PC-3 (cell line): ENCODE measurements at regions not wholly inside any gene's neighbourhood (a gene's known extent, or its start where the extent isn't known, plus 50 kb on each side); places are given as distances from the start of the nearest gene placed in this dataset.

Source experiments
- ATAC-seq: fragments of 200-7000 bp; cut with Tn5 transposase; 2 replicates; pipeline ENCODE4 v1.9.1; 2020; ENCODE audit warnings: mild to moderate bottlenecking, moderate library complexity
- BruUV-seq: library from RNA; stranded (reverse); fragments of 400-500 nt; replicated peaks from 2 replicates; lab custom pipeline; 2021; lab: Mats Ljungman, UMichigan
- CTCF ChIA-PET: fragments of 300-600 bp; sonication (Branson Sonifier 250); formaldehyde crosslinking; loops from one replicate; lab custom pipeline; 2022; ENCODE audit warnings: antibody characterized with exemption; lab: Charles Lee
- POLR2A ChIA-PET: fragments of 300-600 bp; sonication (Branson Sonifier 250); formaldehyde crosslinking; loops from one replicate; lab custom pipeline; 2022; ENCODE audit warnings: antibody characterized with exemption; ENCODE audit not compliant: unreplicated experiment; lab: Charles Lee
- DNase-seq: peaks from one replicate; pipeline ENCODE4 v3.0.0-alpha.2; 2015
- H2AFZ ChIP-seq: fragments of 300-600 bp; sonication (generic); 2 replicates; pipeline ENCODE4 v1.6.0; 2016; ENCODE audit warnings: antibody characterized with exemption, low read length
- H3F3A ChIP-seq: fragments of 300-600 bp; sonication (generic); one replicate; pipeline ENCODE4 v1.6.0; 2017; ENCODE audit warnings: antibody characterized with exemption, low read length, control low read depth, mild to moderate bottlenecking; ENCODE audit not compliant: unreplicated experiment
- H3K27ac ChIP-seq: fragments of 300-600 bp; sonication (generic); 2 replicates; pipeline ENCODE4 v1.5.1; 2016; ENCODE audit warnings: mild to moderate bottlenecking, low read length
- H3K27me3 ChIP-seq: fragments of 300-600 bp; sonication (generic); 2 replicates; pipeline ENCODE4 v1.6.1; 2016; ENCODE audit warnings: low read length, mixed read lengths
- H3K36me3 ChIP-seq: fragments of 300-600 bp; sonication (generic); 2 replicates; pipeline ENCODE4 v1.6.1; 2016; ENCODE audit warnings: low read depth, mixed run types, low read length, mixed read lengths
- H3K4me1 ChIP-seq: fragments of 300-600 bp; sonication (generic); 2 replicates; pipeline ENCODE4 v1.5.1; 2016; ENCODE audit warnings: low read length; ENCODE audit not compliant: insufficient read depth
- H3K4me2 ChIP-seq: fragments of 300-600 bp; sonication (generic); 2 replicates; pipeline ENCODE4 v1.6.0; 2016; ENCODE audit warnings: low read length
- H3K4me3 ChIP-seq: fragments of 300-600 bp; sonication (generic); 2 replicates; pipeline ENCODE4 v1.5.1; 2016; ENCODE audit warnings: mild to moderate bottlenecking, low read length, mixed read lengths
- H3K79me2 ChIP-seq: fragments of 300-600 bp; sonication (generic); 2 replicates; pipeline ENCODE4 v1.6.1; 2017; ENCODE audit warnings: low read length, mixed read lengths
- H3K9ac ChIP-seq: fragments of 300-600 bp; sonication (generic); 2 replicates; pipeline ENCODE4 v1.6.0; 2016; ENCODE audit warnings: mild to moderate bottlenecking, low read length
- H3K9me2 ChIP-seq: fragments of 300-600 bp; sonication (generic); replicated peaks from 2 replicates; pipeline ENCODE4 v1.6.1; 2016; ENCODE audit warnings: mixed run types, low read length, mixed read lengths
- H3K9me3 ChIP-seq: fragments of 300-600 bp; sonication (generic); 2 replicates; pipeline ENCODE4 v1.6.1; 2016; ENCODE audit warnings: low read length, mixed read lengths
- H4K20me1 ChIP-seq: fragments of 300-600 bp; sonication (generic); 2 replicates; pipeline ENCODE4 v1.6.1; 2016; ENCODE audit warnings: low read length, mixed read lengths
- EZH2 ChIP-seq: fragments of 300-600 bp; sonication (generic); IDR thresholded peaks from one replicate; pipeline ENCODE4 v1.6.1; 2017; ENCODE audit warnings: antibody characterized with exemption, mild to moderate bottlenecking, low read length; ENCODE audit not compliant: unreplicated experiment
- EZH2phosphoT487 ChIP-seq: fragments of 300-600 bp; sonication (generic); IDR thresholded peaks from 2 replicates; pipeline ENCODE4 v1.6.1; 2018; ENCODE audit warnings: mild to moderate bottlenecking, antibody characterized with exemption, low read length, borderline replicate concordance
- intact Hi-C: fragments of 100-400 bp; cut with micrococcal nuclease; formaldehyde crosslinking; loops from 2 replicates; pipeline ENCODE4 v1.9.0; 2023
- TF ChIP-seq, protein P1 (sequence below): fragments of 300-600 bp; sonication (generic); conservative IDR thresholded peaks from 2 replicates; pipeline ENCODE4 v1.5.1; 2017; ENCODE audit warnings: antibody characterized with exemption, low read depth, mild to moderate bottlenecking, low read length

GRCh38 chr7:33850768-33851167, 54.6 kb upstream of the BMPER start:
- Histone ChIP-seq H3K27ac (no peak overlapping the region), H4K20me1 (no peaks in the 10 kb centered on the region), H3K9me3 (no peaks in the 10 kb centered on the region), H2AFZ (no peak overlapping the region), H3K79me2 (no peaks in the 10 kb centered on the region), H3K4me2 (no peak overlapping the region), H3K4me3 (no peak overlapping the region), H3K36me3 (no peaks in the 10 kb centered on the region), H3F3A (no peaks in the 10 kb centered on the region), H3K27me3 (no peaks in the 10 kb centered on the region), H3K4me1 (peaks cover 15% of the 10 kb centered on the region), H3K9me2 (no peaks in the 10 kb centered on the region), H3K9ac (no peak overlapping the region)
- no peak for ATAC-seq
- ChIA-PET POLR2A (no interaction called here), CTCF (no interaction called here)
- DNase-seq = no peak
- no TSS peak for BruUV-seq
- no peak for TF ChIP-seq EZH2phosphoT487
- intact Hi-C loops = no loop called here

DNA sequence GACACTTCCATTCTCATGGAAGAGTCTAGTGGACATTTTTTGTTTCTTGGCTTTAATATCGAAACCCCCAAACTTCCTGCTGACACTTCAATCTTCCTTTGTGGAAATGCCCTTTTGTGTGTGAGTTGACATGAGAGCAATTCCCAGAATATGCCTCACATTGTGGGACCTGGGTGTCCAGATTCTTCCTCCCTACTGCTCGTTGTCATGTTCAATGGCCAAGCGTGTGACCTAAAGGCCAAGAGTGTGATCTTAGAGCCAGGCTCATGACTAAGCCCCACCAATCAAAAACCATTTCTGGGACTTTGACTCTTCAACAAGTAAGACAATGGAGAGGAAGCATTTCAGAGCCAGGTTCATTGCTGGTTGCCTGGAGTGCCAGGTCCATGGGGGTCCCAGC, 52.5 kb upstream of the BMPER start:
- intact Hi-C loops = no loop called here
- ChIA-PET CTCF (no interaction called here), POLR2A (no interaction called here)
- H3K4me1 ChIP-seq = peaks cover 15% of the 10 kb centered on the region
- ATAC-seq (no peak), DNase-seq (no peak)
- no peaks in the 10 kb centered on the region for H3K36me3 ChIP-seq
- no peak overlapping the region for H3K4me2 ChIP-seq
- H3K9me3 ChIP-seq = no peaks in the 10 kb centered on the region
- BruUV-seq = no TSS peak
- H3K9me2 ChIP-seq = no peaks in the 10 kb centered on the region
- no peak overlapping the region for H3K4me3 ChIP-seq
- no peak overlapping the region for H3K9ac ChIP-seq
- no peak overlapping the region for H3K27ac ChIP-seq
- TF ChIP-seq EZH2 (no peak), EZH2phosphoT487 (no peak)
- TF ChIP-seq, protein P1, sequence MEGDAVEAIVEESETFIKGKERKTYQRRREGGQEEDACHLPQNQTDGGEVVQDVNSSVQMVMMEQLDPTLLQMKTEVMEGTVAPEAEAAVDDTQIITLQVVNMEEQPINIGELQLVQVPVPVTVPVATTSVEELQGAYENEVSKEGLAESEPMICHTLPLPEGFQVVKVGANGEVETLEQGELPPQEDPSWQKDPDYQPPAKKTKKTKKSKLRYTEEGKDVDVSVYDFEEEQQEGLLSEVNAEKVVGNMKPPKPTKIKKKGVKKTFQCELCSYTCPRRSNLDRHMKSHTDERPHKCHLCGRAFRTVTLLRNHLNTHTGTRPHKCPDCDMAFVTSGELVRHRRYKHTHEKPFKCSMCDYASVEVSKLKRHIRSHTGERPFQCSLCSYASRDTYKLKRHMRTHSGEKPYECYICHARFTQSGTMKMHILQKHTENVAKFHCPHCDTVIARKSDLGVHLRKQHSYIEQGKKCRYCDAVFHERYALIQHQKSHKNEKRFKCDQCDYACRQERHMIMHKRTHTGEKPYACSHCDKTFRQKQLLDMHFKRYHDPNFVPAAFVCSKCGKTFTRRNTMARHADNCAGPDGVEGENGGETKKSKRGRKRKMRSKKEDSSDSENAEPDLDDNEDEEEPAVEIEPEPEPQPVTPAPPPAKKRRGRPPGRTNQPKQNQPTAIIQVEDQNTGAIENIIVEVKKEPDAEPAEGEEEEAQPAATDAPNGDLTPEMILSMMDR = no peak
- no peaks in the 10 kb centered on the region for H3K79me2 ChIP-seq
- H3K27me3 ChIP-seq = no peaks in the 10 kb centered on the region
- no peaks in the 10 kb centered on the region for H4K20me1 ChIP-seq
- no peaks in the 10 kb centered on the region for H3F3A ChIP-seq
- no peak overlapping the region for H2AFZ ChIP-seq

GRCh38 chr7:33853361-33854062, 51.8 kb upstream of the BMPER start:
- H3K27ac ChIP-seq = no peak overlapping the region
- no peak for DNase-seq
- no peaks in the 10 kb centered on the region for H3K27me3 ChIP-seq
- no peak overlapping the region for H3K9ac ChIP-seq
- H3K4me1 ChIP-seq = peaks cover 15% of the 10 kb centered on the region
- no peaks in the 10 kb centered on the region for H3K9me3 ChIP-seq
- TF ChIP-seq, protein P1 = no peak
- no peak for TF ChIP-seq EZH2phosphoT487
- no peak for TF ChIP-seq EZH2
- H3K36me3 ChIP-seq = no peaks in the 10 kb centered on the region
- ATAC-seq = no peak
- ChIA-PET POLR2A (no interaction called here), CTCF (no interaction called here)
- H3F3A ChIP-seq = no peaks in the 10 kb centered on the region
- H2AFZ ChIP-seq = no peak overlapping the region
- no peaks in the 10 kb centered on the region for H3K9me2 ChIP-seq
- H3K4me2 ChIP-seq = no peak overlapping the region
- no peaks in the 10 kb centered on the region for H3K79me2 ChIP-seq
- H3K4me3 ChIP-seq = no peak overlapping the region
- no peaks in the 10 kb centered on the region for H4K20me1 ChIP-seq
- intact Hi-C loops = no loop called here
- BruUV-seq = no TSS peak
